ENCODE measurements at regions not wholly inside any gene's neighbourhood (a gene's known extent, or its start where the extent isn't known, plus 50 kb on each side); places are given as distances from the start of the nearest gene placed in this dataset.

- TF ChIP-seq EZH2phosphoT487 (conservative IDR thresholded peaks at IDR 0.05; ENCODE audit: low read length), result no peak
- TF ChIP-seq CTCF (IDR thresholded peaks at IDR 0.05; ENCODE audit: insufficient read depth, low read length, poor library complexity, severe bottlenecking), result no peak
- no peak overlapping the region for H3K27ac ChIP-seq (ENCODE audit: low read depth, low read length)
- H2AFZ ChIP-seq (ENCODE audit: low read depth, low read length, severe bottlenecking), result no peak overlapping the region
- no peak overlapping the region for H3K4me3 ChIP-seq (ENCODE audit: insufficient read depth, low read length, poor library complexity, severe bottlenecking)
- H3K9me3 ChIP-seq (ENCODE audit: insufficient read depth, low read length), result no peaks in the 10 kb centered on the region
- no peaks in the 10 kb centered on the region for H3K27me3 ChIP-seq (ENCODE audit: low read length)
- H3K9ac ChIP-seq (ENCODE audit: low read length), result no peak overlapping the region
- no peaks in the 10 kb centered on the region for H3F3A ChIP-seq (ENCODE audit: insufficient read depth)
- H3K79me2 ChIP-seq (ENCODE audit: insufficient read depth, low read length), result no peaks in the 10 kb centered on the region
- H3K4me2 ChIP-seq (ENCODE audit: low read depth, low read length, poor library complexity, severe bottlenecking), result no peak overlapping the region
- no peaks in the 10 kb centered on the region for H3K36me3 ChIP-seq (ENCODE audit: low read length)
- H4K20me1 ChIP-seq (ENCODE audit: low read depth, low read length), result no peaks in the 10 kb centered on the region
- no peaks in the 10 kb centered on the region for H3K9me2 ChIP-seq (replicated peaks; ENCODE audit: insufficient read depth, low read length)
These were observed 198.8 kb upstream of the S1PR3 start for GRCh38 chr9:88792502-88792901.

- no peaks in the 10 kb centered on the region for H3K9me2 ChIP-seq (replicated peaks; ENCODE audit: insufficient read depth, low read length)
- no peaks in the 10 kb centered on the region for H4K20me1 ChIP-seq (ENCODE audit: low read depth, low read length)
- no peak overlapping the region for H3K4me3 ChIP-seq (ENCODE audit: insufficient read depth, low read length, poor library complexity, severe bottlenecking)
- no peak overlapping the region for H3K9ac ChIP-seq (ENCODE audit: low read length)
- no peak overlapping the region for H3K27ac ChIP-seq (ENCODE audit: low read depth, low read length)
- H2AFZ ChIP-seq (ENCODE audit: low read depth, low read length, severe bottlenecking), result no peak overlapping the region
- H3K36me3 ChIP-seq (ENCODE audit: low read length), result no peaks in the 10 kb centered on the region
- no peaks in the 10 kb centered on the region for H3K79me2 ChIP-seq (ENCODE audit: insufficient read depth, low read length)
- no peaks in the 10 kb centered on the region for H3K9me3 ChIP-seq (ENCODE audit: insufficient read depth, low read length)
- H3K27me3 ChIP-seq (ENCODE audit: low read length), result no peaks in the 10 kb centered on the region
- no peaks in the 10 kb centered on the region for H3F3A ChIP-seq (ENCODE audit: insufficient read depth)
- no peak overlapping the region for H3K4me2 ChIP-seq (ENCODE audit: low read depth, low read length, poor library complexity, severe bottlenecking)
- TF ChIP-seq EZH2phosphoT487 (conservative IDR thresholded peaks at IDR 0.05; ENCODE audit: low read length) (no peak), CTCF (IDR thresholded peaks at IDR 0.05; ENCODE audit: insufficient read depth, low read length, poor library complexity, severe bottlenecking) (no peak)
These were observed 197.2 kb upstream of the S1PR3 start for GRCh38 chr9:88794100-88794499.

GRCh38 chr9:88796947-88797346 is 194.3 kb upstream of the S1PR3 start:
- H3K79me2 ChIP-seq (ENCODE audit: insufficient read depth, low read length), result no peaks in the 10 kb centered on the region

More at GRCh38 chr9:88796947-88797346, 194.3 kb upstream of the S1PR3 start:
- TF ChIP-seq CTCF (IDR thresholded peaks at IDR 0.05; ENCODE audit: insufficient read depth, low read length, poor library complexity, severe bottlenecking) (no peak), EZH2phosphoT487 (conservative IDR thresholded peaks at IDR 0.05; ENCODE audit: low read length) (no peak)
- Histone ChIP-seq H2AFZ (ENCODE audit: low read depth, low read length, severe bottlenecking) (no peak overlapping the region), H3K36me3 (ENCODE audit: low read length) (no peaks in the 10 kb centered on the region), H3F3A (ENCODE audit: insufficient read depth) (no peaks in the 10 kb centered on the region), H3K4me3 (ENCODE audit: insufficient read depth, low read length, poor library complexity, severe bottlenecking) (no peak overlapping the region), H3K27me3 (ENCODE audit: low read length) (no peaks in the 10 kb centered on the region), H3K9me2 (replicated peaks; ENCODE audit: insufficient read depth, low read length) (no peaks in the 10 kb centered on the region), H3K9ac (ENCODE audit: low read length) (no peak overlapping the region), H3K27ac (ENCODE audit: low read depth, low read length) (no peak overlapping the region), H3K9me3 (ENCODE audit: insufficient read depth, low read length) (no peaks in the 10 kb centered on the region), H3K4me2 (ENCODE audit: low read depth, low read length, poor library complexity, severe bottlenecking) (no peak overlapping the region), H4K20me1 (ENCODE audit: low read depth, low read length) (no peaks in the 10 kb centered on the region)

All from SU-DHL-6 (cell line).